ENCODE measurements at regions not wholly inside any gene's neighbourhood (a gene's known extent, or its start where the extent isn't known, plus 50 kb on each side); places are given as distances from the start of the nearest gene placed in this dataset.
"Not testable (repeated sequence)": the region's sequence is repeated elsewhere in the genome, so short reads cannot be mapped to it uniquely, and the experiment has no call there.

DNA sequence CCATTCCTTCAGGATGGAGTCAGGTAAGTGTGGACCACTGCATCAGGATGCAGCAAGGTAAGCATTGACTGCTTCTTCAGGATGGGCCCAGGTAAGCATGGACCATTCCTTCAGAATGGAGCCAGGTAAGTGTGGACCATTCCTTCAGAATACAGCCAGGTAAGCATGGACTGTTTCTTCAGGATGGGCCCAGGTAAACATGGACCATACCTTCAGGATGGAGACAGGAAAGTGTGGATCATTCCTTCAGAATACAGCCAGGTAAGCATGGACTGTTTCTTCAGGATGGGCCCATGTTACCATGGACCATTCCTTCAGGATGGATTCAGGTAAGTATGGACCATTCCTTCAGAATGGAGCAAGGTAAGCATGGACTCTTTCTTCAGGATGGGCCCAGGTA lies 89.4 kb upstream of the SPACA7 start:
- DNase-seq, result not testable (repeated sequence)

- DNase-seq, result no peak
Observed at GRCh38 chr13:112320303-112320702, 55.9 kb upstream of the SPACA7 start.

- no peak for DNase-seq
Observed at GRCh38 chr13:112322557-112322956, 53.6 kb upstream of the SPACA7 start.

- no peak for DNase-seq
Observed at GRCh38 chr13:112324116-112324515, 52.0 kb upstream of the SPACA7 start.

GRCh38 chr13:112325142-112325808 lies 50.9 kb upstream of the SPACA7 start:
- DNase-seq, result no peak

DNA sequence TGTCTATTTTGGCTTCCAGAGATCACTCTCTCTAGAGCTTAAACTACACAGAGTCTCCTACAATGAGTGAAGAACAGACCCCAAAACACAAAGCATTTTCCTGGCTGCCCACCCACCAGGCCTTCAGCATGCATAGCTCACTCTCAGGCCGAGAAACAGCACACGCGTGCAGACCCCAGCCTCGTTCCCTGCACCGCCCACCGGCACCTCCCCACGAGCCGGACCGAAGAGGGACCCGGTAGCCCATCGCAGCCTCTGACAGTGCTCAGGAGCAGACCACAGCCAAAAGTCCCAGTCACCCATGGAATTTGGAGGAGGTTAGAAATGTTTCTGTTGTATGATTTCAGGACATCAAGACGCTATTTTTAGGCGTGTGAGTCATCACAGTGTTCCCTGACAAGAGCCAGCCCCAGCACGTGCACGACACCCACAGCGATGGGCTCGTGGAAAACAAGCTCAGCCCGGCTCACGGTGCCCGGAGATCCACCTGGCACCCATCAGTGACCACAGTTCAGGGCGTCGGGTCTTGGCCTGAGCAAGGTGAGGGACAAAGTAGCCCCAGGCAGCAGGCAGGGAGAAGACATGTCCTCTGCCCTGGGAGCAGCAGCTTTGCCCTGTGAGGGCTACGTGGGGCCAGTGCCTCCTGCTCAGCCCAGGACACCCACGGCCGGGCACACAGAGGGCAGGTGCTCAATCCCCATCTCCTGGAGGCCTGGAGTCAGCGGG lies 50.1 kb upstream of the SPACA7 start:
- DNase-seq, result no peak
